GM10847 (cell line): ENCODE measurements at regions not wholly inside any gene's neighbourhood (a gene's known extent, or its start where the extent isn't known, plus 50 kb on each side); places are given as distances from the start of the nearest gene placed in this dataset.

Experiments
- POLR2A ChIP-seq: IDR thresholded peaks from 2 replicates; pipeline ENCODE4 v1.6.1; 2011; ENCODE audit not compliant: insufficient read length; ENCODE audit errors: extremely low read depth

DNA sequence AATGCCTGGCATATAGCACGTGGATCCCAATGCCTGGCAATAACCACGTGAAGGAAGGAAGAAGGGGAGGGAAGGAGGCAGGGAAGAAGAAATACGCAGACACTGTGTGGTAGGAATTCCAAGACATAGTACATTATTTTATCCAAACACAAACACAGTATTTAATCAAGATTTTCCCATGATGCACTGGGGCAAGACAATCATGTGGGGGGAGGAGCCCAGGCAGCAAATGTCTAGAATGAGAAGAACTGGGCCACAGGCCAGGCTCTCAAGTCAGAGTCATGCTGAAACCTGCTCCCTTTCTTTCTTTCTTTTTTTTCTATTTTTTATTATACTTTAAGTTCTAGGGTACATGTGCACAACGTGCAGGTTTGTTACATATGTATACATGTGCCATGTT, 717.9 kb downstream of the UQCRFS1 start:
- no peak for TF ChIP-seq POLR2A

GRCh38 chr19:28494461-28494860, 718.5 kb downstream of the UQCRFS1 start:
- TF ChIP-seq POLR2A: no peak

GRCh38 chr19:28493884-28494283, 719.1 kb downstream of the UQCRFS1 start:
- TF ChIP-seq POLR2A: no peak

GRCh38 chr19:28492621-28493020, 720.3 kb downstream of the UQCRFS1 start:
- TF ChIP-seq POLR2A: no peak

DNA sequence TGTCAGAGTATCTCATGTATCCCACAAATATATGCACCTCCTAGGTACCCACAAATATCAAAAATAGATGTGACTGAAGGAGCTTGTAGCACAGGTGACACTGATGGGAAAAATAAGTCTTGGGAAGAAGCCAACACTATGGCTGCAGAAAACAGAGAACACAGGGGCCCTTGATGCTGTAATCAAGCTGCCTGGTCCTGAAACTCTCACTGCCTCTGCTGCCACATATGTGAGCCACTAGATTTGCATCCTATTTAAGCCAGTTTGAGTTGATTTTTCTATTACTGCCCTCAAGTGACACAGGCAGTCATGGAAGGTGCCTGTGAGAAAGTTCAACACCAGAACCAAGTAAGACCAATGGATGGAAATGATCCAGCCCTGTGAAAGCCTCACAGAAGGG, 720.8 kb downstream of the UQCRFS1 start:
- no peak for TF ChIP-seq POLR2A

- TF ChIP-seq POLR2A: no peak
Measured at GRCh38 chr19:28489776-28490175, 723.2 kb downstream of the UQCRFS1 start.

- no peak for TF ChIP-seq POLR2A
Measured at GRCh38 chr19:28489126-28489660, 723.8 kb downstream of the UQCRFS1 start.

DNA sequence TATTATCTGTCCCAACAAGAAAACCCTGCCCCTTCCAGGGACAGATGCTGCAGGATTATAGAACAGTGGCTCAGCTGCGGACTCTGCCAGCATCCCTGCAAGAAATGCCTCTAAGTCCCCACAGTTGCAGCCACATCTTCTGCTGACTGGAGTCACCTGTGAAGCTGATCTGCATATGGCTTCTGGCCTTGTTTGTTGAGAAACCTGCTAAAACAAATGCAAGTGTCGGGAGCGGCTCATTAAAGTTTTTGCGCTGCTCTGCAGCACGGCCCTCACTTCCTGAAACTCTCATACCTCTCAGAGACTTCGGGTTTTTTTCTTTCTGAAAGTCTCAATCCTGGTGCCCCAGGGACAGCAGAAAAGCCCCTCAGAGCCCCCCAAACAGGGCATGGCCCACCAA, 725.0 kb downstream of the UQCRFS1 start:
- TF ChIP-seq POLR2A: no peak

DNA sequence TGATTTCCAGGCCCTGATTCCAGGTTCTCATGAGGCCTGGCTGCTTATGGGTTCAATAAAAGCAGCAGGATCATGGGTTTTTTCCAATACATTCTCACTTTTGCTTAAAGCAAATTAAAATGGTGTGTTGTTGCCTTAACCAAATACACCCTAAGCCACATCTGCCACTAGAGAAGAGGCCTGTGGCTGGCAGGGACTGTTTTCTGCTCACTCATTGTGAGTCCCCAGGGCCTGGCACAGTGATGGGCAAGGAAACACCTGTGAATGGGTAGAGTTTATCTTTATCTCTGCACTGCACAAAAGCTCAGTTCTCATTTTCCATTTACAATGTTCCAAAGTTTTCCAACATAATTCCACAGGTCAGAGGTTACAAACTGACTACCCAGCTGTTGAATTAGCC, 726.0 kb downstream of the UQCRFS1 start:
- TF ChIP-seq POLR2A: no peak

DNA sequence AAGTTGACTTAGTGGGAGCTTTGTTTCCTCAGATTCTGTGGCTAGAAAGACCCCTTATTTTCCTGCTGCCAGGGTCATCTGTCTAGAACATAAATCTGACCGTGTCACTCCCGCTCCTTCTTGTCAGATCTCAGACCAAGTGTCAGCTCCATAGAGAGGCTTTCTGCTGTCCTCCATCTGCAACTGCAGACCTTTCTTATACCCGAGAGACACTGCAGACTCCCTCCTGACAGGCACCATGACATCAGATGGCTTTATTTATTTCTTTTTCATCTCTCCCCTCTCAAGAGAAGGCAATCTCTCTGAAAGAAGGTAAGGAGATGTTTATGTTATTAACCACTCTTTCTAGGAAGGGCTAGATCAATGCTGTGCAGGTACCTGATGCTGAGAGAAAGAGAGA, 726.5 kb downstream of the UQCRFS1 start:
- no peak for TF ChIP-seq POLR2A

- TF ChIP-seq POLR2A: no peak
Measured at GRCh38 chr19:28485292-28485691, 727.7 kb downstream of the UQCRFS1 start.

DNA sequence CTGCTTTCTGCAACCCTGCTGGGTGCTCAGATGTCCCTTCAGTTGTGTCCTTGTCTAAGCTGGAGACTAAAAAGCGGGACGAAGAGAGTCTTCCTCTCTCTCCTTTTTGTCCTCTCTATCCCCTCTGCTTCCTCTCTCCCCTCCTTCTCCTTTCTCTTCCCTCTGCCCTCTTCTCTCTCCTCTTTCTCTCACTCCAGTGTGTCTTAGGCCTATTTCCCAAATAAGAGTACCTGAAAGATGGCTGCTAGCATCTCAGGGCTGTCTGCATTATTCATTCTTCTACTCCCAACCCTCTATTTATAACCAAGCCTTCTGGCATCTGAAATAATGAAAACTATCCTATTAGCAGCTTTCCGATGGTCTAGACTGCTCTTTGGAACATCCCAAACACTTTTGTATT, 729.8 kb downstream of the UQCRFS1 start:
- no peak for TF ChIP-seq POLR2A

GRCh38 chr19:28482221-28482620, 730.7 kb downstream of the UQCRFS1 start:
- TF ChIP-seq POLR2A: no peak

DNA sequence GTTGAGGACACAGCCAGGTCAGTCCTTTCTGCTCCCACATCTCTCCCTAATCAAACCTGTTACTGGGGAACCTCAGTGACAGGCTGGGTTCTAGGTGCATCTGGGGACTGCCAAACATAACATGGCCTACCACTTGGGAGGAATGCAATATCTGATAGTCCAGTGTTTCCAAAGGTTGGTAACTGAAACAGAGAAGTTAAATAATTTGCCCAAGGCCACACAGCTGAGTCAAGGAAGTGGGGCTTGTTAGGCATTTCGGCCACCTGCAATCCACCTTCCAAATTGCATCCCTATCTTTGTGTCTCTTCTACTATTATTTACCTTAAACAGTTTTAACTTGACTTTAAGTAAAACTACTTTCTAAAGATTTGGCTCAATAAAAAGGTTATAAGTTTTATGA, 731.3 kb downstream of the UQCRFS1 start:
- TF ChIP-seq POLR2A: no peak

- no peak for TF ChIP-seq POLR2A
Measured at GRCh38 chr19:28475525-28475924, 737.4 kb downstream of the UQCRFS1 start.

DNA sequence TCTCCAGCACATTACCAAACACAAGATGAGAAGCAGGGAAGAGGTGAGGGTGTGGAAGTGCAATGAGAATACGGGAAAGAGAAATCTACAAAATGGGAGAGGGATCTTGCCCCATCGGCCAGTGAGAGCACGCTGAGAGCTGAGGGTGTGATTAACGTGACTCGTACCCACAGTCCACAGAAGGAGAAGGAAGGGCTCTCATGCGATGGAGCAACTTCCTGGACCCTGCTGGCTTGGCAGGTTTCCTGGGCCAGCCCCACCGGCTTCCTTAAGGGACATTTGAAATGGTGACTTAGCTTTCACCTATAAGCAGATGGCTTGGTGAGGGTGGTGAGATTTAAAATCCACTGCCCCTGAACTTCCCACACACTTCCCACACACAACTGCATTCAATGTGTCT, 740.1 kb downstream of the UQCRFS1 start:
- no peak for TF ChIP-seq POLR2A

DNA sequence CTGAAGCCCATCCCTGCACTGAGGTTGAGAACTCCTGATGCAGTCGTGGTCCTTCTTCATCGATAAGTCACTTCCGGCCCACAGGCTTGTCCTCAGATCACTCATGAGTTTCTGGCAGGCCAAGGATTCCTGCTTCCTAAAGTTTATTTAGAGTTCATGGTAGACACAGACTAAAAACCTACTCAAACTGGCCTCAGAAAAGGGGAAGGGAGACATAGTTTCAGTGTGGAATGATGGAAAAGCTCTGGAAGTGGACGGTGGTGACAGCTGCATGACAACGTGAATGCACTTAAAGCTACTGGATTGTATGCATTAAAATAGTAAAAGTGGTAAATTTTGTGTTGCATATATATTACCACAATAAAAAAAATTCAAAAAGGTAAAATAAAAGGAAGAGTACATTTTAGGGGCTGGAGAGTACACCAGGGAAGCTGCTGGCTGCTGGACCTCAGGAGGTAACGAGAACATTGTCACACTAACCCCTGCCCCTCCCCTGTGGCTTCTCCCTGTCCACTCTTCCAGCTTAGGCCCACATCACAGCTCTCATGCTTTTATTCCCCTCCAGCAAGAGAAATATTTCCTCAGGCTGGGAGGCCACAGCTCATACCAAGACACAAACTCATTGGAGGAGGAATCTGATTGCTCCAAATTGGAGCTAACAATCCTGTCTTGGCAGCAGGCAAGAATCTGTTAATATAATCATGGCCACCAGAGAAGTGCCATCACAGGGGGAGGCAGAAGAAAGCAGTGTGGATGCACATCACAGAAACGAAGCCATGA, 741.0 kb downstream of the UQCRFS1 start:
- no peak for TF ChIP-seq POLR2A
